Rectal smooth muscle tissue (tissue), 1 donor: ENCODE measurements at regions not wholly inside any gene's neighbourhood (a gene's known extent, or its start where the extent isn't known, plus 50 kb on each side); places are given as distances from the start of the nearest gene placed in this dataset.

ENCODE experiments used
- H3K27ac ChIP-seq: one replicate; pipeline ENCODE4 v1.7.0; 2013; ENCODE audit warnings: low read depth, low read length, inconsistent platforms
- H3K27me3 ChIP-seq: one replicate; pipeline ENCODE4 v1.7.0; 2013; ENCODE audit warnings: low read length; ENCODE audit not compliant: control insufficient read depth, insufficient read depth
- H3K36me3 ChIP-seq: one replicate; pipeline ENCODE4 v1.7.0; 2013; ENCODE audit warnings: low read length; ENCODE audit not compliant: control insufficient read depth, insufficient read depth
- H3K4me1 ChIP-seq: one replicate; pipeline ENCODE4 v1.7.0; 2013; ENCODE audit warnings: low read length; ENCODE audit not compliant: control insufficient read depth, insufficient read depth
- H3K4me3 ChIP-seq: one replicate; pipeline ENCODE4 v1.7.0; 2013; ENCODE audit warnings: low read length
- H3K9ac ChIP-seq: one replicate; pipeline ENCODE4 v1.7.0; 2013; ENCODE audit warnings: low read length

DNA sequence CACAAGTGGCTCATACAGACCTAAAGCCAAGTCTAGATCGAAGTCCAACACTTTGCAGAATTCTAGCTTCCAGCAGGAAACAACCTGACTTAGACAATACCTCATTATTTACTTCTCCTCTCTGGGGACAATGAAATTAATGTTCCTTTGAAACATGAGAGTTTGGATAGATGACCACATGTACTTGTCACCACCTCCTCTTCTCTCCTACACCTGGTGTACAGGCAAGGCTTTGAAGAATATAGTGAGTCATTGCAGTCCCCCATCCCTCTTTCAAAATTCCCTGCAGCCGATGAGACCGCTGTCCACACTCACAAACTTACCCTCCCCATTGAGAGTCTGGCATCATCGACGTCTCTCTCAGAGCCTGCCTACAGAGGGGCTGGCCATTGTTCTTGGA is 189.0 kb upstream of the HES1 start:
- Histone ChIP-seq H3K27ac (no peak overlapping the region), H3K4me1 (no peaks in the 10 kb centered on the region), H3K9ac (no peak overlapping the region), H3K36me3 (no peaks in the 10 kb centered on the region), H3K4me3 (no peak overlapping the region), H3K27me3 (no peaks in the 10 kb centered on the region)

GRCh38 chr3:193947596-193947995 is 188.4 kb upstream of the HES1 start:
- Histone ChIP-seq H3K4me1 (no peaks in the 10 kb centered on the region), H3K27ac (no peak overlapping the region), H3K4me3 (no peak overlapping the region), H3K27me3 (no peaks in the 10 kb centered on the region), H3K9ac (no peak overlapping the region), H3K36me3 (no peaks in the 10 kb centered on the region)

- Histone ChIP-seq H3K9ac (no peak overlapping the region), H3K4me1 (no peaks in the 10 kb centered on the region), H3K27ac (no peak overlapping the region), H3K27me3 (no peaks in the 10 kb centered on the region), H3K36me3 (no peaks in the 10 kb centered on the region), H3K4me3 (no peak overlapping the region)
Observed at GRCh38 chr3:193948459-193948858, 187.5 kb upstream of the HES1 start.

GRCh38 chr3:193951859-193952258 is 184.1 kb upstream of the HES1 start:
- Histone ChIP-seq H3K27ac (no peak overlapping the region), H3K27me3 (no peaks in the 10 kb centered on the region), H3K9ac (no peak overlapping the region), H3K4me3 (no peak overlapping the region), H3K36me3 (no peaks in the 10 kb centered on the region), H3K4me1 (no peaks in the 10 kb centered on the region)

- H3K36me3 ChIP-seq, result no peaks in the 10 kb centered on the region
Observed at GRCh38 chr3:193954752-193955151, 181.2 kb upstream of the HES1 start.

GRCh38 chr3:193955719-193956118 is 180.2 kb upstream of the HES1 start:
- Histone ChIP-seq H3K9ac (no peak overlapping the region), H3K4me3 (no peak overlapping the region), H3K27ac (no peak overlapping the region), H3K36me3 (no peaks in the 10 kb centered on the region), H3K4me1 (peaks cover 4% of the 10 kb centered on the region), H3K27me3 (no peaks in the 10 kb centered on the region)

More at GRCh38 chr3:193954752-193955151, 181.2 kb upstream of the HES1 start:
- H3K27ac ChIP-seq, result no peak overlapping the region
- no peak overlapping the region for H3K4me3 ChIP-seq
- H3K27me3 ChIP-seq, result no peaks in the 10 kb centered on the region
- no peak overlapping the region for H3K9ac ChIP-seq
- H3K4me1 ChIP-seq, result no peaks in the 10 kb centered on the region

DNA sequence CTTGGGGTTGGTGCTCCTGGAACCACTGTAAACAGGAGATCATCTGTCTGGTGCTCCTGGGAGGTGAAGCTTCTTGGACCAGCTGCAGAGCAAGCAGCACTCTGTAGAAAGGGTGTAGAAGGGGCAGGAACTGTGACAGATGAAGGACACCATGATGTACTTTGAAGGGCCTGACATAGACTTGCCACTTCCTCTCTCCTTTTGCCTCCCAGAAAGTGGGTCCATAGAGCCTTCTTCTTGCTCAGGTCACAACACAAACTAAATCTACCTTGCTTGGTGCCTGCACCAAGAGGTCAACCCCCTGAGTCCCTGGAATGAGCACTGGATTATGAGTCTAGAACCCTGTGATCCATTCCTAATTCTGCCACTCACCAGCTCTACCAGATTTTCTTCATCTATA is 176.1 kb upstream of the HES1 start:
- peaks cover 6% of the 10 kb centered on the region for H3K4me1 ChIP-seq
- H3K36me3 ChIP-seq, result no peaks in the 10 kb centered on the region
- no peak overlapping the region for H3K27ac ChIP-seq
- no peak overlapping the region for H3K9ac ChIP-seq
- H3K4me3 ChIP-seq, result no peak overlapping the region
- H3K27me3 ChIP-seq, result no peaks in the 10 kb centered on the region

GRCh38 chr3:193960487-193961274 is 175.3 kb upstream of the HES1 start:
- Histone ChIP-seq H3K27me3 (no peaks in the 10 kb centered on the region), H3K9ac (no peak overlapping the region), H3K4me3 (no peak overlapping the region), H3K27ac (peak overlapping the region; percentile 38), H3K4me1 (peaks cover 6% of the 10 kb centered on the region), H3K36me3 (no peaks in the 10 kb centered on the region)

DNA sequence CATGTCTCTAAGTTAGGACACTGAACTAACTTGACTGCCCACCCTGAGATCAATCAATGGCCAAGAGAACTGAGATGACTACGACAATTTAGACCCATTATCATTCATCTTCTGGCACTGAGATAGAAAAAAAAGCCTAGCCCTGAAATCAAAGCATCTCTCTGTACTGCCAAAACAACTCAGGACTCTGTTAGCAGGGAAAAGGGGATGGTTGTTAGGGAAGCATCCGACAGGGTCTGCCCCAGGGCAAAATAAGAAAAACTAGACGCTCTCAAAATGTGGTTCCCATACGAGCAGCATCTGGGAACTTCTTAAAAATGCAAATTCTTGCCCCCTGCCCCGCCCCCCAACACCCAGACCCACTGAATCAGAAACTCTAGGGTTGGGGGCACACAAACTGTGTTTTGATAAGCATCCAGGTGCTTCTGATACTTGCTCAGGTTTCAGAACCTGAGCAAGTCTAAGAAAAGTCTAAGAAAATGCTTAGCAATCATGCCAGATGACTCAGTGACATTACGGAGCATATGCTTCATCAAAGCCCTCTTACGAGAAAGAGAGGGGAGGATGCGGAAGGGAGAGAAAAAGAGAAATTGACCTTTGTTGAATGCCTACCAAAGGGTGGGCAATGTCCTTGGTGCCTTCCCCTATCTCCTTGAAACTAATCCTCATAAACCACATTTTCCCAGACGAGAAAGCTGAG is 172.8 kb upstream of the HES1 start:
- Histone ChIP-seq H3K36me3 (no peaks in the 10 kb centered on the region), H3K9ac (no peak overlapping the region), H3K27me3 (no peaks in the 10 kb centered on the region)

DNA sequence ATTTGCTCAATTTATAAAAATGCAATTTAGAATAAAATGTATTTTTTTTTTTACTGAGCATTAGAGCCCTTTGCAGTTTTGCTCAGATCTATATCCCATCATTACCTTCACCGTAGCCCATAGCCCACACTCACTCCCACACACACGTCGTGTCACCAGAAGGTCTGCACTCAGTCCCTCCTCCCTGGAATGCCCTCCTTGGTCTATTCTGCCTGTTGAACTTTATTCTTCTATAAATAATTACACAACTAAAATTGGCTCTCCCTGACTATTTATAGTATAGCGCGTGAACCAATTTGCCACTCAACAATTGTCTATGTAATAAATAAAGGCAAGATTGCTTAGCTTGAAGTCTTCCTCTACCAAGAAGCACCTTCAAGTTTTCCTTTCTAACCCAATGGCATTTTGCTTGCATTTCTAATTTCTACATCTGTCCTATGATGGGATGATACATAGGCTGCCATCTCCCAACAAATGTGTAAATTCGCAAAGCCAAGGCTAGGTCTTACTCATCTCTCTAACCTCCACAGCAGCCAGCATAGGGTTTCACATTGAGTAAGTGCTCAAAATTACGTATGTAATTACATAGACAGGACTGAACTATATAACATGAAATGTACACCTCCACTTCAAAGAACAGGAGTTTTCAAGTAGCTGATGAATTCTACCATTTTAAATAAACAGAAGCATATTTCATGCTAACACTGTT is 172.0 kb upstream of the HES1 start:
- Histone ChIP-seq H3K9ac (no peak overlapping the region), H3K27me3 (no peaks in the 10 kb centered on the region), H3K4me3 (no peak overlapping the region), H3K36me3 (no peaks in the 10 kb centered on the region), H3K27ac (no peak overlapping the region), H3K4me1 (peaks cover 6% of the 10 kb centered on the region)

More for the DNA sequence above, 172.8 kb upstream of the HES1 start:
- H3K4me3 ChIP-seq, result no peak overlapping the region
- H3K4me1 ChIP-seq, result peaks cover 6% of the 10 kb centered on the region
- no peak overlapping the region for H3K27ac ChIP-seq

DNA sequence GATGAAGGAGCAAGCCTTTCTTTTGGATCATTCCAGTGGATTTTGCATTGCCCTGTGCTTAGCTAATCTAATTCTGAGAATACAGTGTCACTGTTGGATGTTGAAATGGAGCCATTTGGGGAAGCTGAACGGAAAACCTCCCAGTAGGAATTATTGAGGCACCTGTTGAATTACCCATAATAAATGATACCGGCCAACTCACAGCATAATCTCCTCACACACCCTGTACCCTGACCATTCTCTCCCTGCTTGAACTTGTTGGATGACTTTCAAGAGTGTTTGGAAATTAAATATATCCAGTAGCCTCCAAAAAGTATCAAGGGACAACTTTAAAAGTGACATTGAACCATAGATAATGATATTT is 171.4 kb upstream of the HES1 start:
- H3K27ac ChIP-seq, result no peak overlapping the region
- H3K27me3 ChIP-seq, result no peaks in the 10 kb centered on the region
- no peaks in the 10 kb centered on the region for H3K36me3 ChIP-seq
- no peak overlapping the region for H3K4me3 ChIP-seq
- H3K4me1 ChIP-seq, result peaks cover 6% of the 10 kb centered on the region
- no peak overlapping the region for H3K9ac ChIP-seq

DNA sequence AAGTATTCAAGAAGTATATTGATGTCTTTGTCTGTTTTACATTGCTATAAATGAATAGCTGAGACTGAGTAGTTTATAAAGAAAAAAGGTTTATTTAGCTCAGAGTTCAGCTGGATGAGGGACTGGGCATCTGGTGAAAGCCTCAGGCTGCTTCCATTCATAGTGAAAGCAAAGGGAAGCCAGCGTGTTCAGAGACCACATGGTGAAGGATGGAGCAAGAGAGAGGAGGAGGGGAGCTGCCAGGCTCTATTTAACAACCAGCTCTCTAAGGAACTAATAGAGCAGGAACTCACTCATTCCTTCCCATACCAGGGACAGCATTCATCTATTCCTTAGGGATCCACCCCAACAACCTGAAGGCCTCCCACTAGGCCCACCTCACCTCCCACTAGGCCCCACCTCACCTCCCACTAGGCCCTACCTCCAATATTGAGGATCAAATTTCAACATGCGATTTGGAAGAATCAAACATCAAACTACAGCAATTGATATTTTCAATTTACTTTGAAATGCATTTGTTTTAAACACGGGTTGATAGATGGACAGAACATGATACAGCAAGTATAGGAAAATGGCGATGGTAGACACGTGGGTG is 167.5 kb upstream of the HES1 start:
- Histone ChIP-seq H3K4me3 (no peak overlapping the region), H3K27me3 (no peaks in the 10 kb centered on the region), H3K27ac (no peak overlapping the region), H3K36me3 (no peaks in the 10 kb centered on the region), H3K4me1 (peaks cover 4% of the 10 kb centered on the region), H3K9ac (no peak overlapping the region)
